ENCODE measurements at regions not wholly inside any gene's neighbourhood (a gene's known extent, or its start where the extent isn't known, plus 50 kb on each side); places are given as distances from the start of the nearest gene placed in this dataset.

DNA sequence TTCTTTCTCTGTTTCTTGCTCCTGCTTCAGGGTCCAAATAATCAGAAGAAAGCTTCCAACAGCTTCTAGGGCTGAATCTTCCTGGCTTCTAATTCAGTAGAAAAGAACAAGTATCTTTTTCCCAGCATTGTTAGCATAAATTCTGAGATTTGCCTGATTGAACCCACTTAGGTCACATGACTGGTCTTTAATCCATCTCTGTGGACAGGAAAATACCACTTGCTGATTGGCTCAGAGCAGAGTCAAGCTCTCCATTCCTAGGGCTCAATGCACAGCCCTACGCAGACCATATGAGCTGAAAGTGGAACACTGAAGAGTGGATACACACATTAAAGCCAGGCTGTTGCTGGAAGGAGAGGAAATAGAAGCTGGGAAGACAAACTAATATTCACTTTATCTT lies 99.6 kb upstream of the RPL34 start:
- DNase-seq, result no peak

DNA sequence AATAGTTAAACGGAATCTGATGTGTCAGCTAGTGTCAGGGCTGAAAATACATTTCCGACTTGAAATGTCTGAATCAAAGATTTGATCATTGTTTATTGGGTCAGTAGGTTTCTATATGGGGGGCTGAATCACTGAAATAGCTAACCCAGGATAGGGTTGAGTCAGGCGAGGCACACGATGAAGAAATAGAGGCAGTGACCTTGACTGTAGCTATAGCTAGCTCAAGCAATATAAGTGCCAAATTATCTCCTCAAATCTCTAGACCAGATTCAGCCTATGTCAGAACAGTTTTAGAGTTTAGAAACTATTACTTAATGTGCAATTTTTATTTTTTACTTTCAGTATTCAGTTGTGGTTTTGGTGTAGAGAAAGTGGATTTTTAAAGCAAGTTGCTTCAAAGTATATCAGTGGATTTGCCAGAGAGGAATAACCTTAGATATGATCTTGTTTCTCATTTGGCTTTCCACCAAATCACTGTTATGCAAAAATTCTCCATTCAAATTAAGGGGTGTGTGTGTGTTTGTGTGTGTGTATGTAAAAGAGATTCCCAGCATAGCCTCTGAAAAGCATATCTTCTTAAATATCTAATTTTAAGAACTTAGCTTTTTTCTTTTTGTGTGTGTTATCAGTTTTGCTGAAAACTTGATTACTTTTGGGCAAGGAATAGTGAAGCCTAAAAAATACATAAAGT lies 100.3 kb upstream of the RPL34 start:
- no peak for DNase-seq

DNA sequence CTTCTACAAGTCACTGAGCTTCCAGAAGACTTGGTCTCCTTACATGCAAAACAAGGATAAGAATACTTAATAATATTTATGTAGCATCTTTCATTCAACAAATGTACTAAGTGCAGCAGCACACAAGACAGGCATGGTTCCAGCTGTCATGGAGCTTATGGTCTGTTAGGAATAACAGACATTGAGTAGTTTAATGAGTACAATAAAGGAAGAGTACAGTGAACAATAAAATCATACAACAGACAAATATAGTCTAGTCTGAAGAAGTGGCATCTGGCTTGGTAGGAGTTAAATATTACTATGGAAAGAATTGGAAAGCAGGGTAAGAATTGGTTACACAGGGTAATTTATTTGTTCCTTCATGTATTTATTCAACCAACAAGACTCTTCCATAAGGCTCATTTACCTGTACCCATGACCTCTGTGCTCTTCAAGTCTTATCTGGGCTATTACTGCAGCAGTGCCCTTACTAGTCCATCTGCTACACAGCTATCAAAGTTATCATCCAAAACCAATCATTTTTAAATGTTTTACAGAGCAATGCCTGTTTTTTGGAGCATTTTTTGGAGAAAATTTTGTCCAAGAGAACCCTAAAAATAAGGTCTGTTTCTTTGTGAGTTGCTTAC lies 101.1 kb upstream of the RPL34 start:
- DNase-seq, result no peak

DNA sequence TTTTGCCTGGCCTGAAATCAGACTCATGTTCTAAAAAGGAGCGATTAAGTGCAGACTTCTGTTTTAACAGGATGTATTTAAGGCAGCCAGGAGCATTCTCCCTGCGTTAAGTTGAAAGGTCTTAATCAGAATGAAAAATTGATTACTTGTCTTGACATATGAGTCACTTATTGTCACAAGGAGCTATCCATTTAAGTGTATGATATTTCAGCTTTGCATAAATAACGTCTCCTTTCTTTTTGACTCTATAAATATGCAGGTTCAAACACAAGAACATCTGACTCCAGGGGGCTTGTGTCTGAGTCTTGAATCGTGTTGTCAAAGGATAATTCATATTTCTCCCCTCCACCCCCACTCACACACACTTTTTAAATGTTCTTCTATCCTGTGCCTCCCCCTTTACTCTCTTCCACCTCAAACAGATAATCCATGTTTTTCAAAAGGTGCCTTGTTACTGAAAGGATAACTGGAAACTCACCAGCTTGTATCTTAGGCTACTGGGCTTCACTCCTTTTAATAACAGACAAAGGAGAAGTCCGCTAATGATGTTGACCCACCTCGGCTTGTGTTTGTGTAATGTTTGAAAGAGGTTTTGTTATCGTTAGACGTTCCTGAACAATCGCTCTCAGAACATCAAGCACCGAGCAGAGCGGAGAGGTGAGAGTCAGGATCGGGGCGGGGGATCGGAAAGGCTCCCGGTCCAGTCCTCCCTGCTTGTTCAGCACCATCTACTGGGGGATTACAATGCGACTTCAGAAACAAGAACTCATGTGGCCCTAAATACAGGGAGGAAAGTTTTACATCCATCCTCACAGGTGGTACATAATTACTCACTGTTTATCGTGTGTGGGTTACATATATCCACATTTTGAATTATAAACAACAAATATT lies 107.5 kb upstream of the RPL34 start:
- DNase-seq, result peak; percentile 28

DNA sequence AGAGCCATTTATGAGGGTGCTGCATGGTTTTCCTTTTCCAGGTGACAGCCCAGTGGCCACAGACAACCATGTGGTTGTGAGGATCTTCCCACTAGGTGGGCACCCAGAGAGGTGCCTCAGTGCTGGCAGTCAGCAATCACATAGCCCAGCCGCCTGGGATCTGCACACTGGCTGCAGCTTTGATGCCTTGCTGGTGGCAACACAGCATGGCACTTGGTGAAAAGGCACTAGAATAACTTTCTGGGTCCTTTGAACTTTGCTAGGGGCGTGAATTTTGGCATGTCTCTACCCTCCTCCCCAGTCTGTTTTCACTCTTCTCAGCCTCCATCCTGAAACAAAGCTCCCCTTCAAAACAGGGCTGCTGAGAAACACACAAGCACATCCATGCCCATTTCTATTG lies 108.8 kb upstream of the RPL34 start:
- no peak for DNase-seq

DNA sequence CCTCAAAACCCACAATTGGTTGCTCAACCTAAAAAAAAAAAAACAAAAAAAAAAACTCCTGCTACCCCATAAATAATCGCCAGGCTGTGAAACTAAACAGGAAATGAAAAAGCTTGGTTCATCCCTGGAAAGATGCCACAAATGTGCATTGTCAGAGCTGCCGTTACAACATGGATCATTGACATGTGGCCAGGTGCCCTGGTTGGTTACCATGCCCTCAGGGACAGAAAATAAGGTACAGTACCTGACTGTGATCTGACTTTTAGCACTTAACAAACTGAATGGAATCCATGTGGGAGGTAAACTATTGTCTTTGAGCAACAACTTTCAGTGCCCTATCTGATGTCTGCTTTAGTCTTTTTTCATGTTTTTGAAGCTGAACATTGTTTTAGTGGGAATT lies 118.0 kb upstream of the RPL34 start:
- DNase-seq, result no peak

DNA sequence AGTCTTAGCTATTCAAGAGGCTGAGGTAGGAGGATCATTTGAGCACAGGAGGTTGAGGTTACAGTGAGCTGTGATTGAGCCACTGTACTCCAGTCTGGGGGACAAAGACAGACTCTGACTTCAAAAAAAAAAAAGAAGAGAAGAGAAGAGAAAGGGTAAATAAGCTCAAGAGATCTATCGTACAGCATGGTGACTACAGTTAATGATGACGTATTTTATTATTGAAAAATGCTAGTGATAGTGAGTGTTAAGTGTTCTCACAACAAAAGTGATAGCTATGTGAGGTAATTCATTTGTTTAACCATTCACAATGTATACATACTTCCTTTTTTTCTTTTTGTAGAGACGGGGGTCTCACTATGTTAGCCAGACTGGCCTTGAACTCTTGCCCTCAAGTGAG lies 121.5 kb upstream of the RPL34 start:
- DNase-seq, result no peak

DNA sequence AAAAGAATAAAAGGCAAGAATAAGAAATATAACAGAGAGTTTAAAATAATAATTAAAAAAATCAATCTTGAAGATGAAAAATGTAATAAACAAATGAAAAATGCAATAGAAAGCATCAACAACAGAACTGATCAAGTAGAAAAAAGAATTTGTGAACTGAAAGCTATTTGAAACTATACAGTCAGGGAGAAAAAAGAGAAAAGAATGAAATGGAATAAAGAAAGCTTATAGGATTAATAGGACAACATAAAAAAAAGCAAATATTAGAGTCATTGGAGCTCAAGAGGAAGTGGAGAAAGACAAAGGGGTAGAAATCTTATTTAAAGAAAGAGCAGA lies 126.8 kb upstream of the RPL34 start:
- no peak for DNase-seq

DNA sequence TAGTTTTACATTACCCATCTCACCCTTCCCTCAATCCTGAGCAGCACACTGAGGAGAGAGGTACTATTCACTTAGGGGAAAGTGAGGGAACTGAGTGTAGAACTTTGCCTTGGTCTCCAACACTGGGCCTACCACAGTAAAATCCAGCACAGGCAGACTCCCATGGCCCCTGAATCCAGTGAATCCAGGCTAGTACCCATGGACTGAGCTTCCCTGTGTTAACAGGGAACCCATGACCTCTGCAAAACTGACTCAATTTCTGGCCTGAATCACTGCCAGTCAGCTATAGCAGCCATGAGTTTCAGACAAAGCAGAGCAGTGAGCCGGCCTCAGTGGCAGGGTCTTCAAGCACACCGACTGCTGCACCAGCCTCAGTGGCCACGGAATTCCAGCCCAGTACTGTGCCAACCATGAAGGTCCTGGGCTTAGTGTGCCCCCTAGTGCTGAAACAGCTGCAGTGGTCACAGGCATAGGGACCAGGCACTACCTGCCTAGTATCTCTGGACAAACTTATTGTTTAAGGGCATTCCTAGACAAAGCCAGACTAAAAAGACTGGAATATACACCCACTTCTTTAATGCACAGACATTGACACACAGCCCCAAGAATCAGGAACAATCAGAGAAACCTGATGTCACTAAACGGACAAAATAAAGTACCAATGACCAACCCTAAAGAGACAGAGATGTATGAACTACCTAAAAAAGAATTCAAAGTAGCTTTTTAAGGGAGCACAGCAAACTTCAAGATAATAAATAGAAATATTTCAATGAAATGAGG lies 127.4 kb upstream of the RPL34 start:
- DNase-seq, result peak; percentile 6

DNA sequence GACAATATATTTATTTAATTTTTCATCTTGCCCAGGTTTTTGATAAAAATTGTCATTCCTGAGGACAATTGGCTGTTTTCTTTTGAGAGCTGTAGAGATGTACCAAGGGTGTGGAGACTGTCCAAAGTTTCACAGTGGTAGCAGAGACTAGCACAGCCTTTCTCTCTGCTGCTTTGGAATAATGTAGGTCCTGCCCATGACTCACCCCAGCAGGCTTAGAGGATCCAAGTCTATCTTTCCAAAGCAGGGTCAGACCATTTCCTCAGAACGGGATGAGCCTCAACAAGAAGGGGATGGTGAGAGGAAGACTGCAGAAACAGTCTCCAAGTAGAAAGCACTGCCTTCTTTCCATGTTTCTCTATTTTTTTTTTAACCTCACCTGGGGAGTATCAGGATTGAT lies 131.5 kb upstream of the RPL34 start:
- no peak for DNase-seq

DNA sequence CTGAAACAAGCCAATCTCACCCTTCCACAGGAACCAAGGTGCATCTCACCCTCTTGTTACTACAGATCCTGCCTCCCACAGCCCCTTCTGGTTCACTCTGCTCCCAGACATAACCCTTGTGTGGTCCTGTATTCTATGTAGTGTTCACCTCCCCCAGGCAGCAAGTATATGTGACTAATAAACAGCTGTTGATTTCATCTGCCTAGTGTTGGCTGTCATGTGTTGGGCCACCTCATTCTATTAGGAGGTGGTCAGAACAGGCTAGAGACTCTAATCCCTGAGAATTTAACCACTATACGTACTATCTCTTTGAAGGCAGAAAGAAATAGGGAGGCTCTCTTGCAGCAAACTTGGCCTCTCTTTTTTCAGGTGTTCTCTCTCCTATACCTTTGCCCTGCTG lies 134.3 kb upstream of the RPL34 start:
- DNase-seq, result no peak

DNA sequence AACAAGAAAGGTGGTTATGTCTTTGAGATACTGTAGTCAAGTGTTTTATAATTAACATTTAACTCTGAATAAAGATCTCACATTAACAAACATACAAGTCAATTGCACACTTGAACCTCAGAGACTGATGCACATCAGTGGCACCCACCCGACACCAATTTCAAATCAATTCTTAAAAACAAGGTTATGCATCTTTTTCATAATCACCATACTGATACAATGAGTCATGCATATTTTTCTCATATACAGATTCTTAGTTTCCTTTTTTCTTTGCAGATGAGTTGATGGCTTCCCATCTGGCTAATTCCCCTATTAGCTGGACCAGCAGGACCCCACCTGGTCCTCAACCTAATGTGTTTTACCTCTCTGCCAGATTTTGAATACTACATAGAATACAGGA lies 136.2 kb upstream of the RPL34 start:
- DNase-seq, result no peak

DNA sequence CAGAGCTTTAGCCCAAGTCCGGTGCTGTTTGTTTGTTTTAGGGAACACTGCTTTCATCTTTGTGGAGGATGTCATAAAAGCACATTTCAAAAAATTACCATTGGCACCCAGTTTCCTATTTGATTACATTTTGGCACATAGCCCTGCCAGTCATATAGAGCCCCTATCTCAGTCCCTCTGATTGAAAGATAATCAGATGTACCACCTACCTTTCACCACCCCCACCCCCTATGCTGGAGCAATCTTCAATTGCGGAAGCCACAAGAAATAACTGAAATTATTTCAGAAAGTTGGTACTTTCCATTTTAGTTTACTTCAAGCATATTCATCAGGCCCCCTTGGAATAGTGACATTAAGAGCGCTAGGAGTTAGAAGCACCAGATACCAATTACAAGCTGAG lies 136.7 kb upstream of the RPL34 start:
- no peak for DNase-seq

DNA sequence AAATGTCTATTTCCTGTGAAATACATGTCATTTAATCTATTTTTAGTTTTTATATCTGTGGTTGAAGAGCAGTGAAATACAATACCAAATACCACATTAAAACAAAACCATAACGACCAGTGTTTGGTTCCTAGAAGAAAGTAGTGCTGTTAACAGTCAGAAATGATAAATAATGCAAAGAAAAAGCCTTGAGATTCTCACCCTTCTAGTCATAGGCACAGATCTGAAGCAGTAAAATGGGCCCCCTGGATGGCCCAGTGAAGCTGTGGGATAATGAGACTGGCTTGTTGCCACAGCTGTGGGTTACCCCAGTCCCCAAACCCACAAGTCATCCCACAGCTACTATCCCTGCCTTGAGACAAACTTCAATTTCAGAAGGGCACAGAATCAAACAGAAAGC lies 137.3 kb upstream of the RPL34 start:
- no peak for DNase-seq

DNA sequence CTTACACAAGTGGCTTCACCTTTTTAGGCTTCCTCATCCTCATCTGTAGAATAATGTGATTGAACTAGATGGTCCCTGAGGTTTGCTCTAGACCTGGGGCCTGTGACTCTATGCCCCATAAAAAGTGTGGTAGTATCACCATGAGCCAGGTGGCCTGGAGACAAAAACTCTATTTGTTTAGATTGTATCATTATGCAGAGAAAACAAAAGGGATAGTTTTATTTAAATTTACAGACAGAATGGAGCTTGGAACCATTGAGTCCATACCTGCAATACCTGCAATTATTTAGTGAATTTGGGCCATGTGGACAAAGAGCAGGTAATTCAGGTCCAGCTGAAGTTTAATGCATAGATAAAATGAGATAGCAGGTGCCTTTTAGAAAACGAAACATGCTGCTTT lies 139.5 kb upstream of the RPL34 start:
- no peak for DNase-seq

DNA sequence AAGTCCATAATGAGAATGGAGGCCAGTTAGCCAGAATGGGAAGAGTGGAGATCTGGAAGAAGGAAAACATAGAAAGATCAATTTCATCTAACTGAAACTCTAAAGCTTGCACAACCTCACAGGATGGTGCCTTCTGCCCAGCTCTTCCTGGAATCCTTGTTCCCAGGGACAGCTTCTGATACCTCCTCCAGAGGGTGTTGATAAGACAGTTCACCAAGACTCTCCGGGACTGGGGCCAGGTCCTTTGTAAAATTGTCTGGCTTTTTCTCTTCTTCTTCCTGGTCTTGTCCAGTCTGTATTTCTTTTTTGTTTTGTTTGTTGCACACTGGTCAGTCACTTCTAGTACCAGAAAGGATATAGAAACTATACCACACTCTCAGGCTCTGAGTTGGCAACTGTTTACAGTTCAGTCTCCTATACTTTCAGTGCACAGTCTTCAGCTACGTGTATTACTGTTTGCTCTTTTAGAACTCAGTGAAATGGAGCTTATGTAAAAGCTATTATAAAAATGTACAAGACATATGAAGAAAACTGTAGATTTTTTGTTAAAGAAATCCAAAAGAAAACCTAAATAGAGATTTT lies 142.8 kb upstream of the RPL34 start:
- no peak for DNase-seq

DNA sequence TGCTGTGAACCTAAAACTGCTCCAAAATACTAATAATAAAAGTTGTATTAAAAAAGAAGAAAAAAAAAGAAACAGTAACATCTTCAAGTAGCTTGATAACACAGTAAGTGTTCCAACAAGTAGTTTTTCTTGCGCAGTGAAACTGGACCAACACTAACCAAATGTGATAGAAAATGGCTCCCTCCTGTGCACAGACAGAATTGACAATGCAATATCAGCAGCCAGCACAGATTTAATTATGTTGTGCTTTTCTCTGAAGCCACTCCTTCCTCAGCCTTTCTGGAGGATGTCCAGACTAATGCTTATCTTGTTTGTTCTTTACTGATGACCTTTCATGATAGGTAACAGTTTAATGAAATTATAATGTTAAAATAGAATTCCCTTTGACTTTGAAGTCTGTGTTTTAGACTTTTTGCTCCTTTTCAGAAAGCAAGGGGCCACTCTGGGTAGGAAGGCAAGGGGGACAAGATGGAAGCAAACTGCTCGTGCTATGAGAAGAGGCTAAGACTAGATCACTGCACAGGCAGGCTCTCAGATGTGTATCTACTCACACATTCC lies 147.1 kb upstream of the RPL34 start:
- no peak for DNase-seq

DNA sequence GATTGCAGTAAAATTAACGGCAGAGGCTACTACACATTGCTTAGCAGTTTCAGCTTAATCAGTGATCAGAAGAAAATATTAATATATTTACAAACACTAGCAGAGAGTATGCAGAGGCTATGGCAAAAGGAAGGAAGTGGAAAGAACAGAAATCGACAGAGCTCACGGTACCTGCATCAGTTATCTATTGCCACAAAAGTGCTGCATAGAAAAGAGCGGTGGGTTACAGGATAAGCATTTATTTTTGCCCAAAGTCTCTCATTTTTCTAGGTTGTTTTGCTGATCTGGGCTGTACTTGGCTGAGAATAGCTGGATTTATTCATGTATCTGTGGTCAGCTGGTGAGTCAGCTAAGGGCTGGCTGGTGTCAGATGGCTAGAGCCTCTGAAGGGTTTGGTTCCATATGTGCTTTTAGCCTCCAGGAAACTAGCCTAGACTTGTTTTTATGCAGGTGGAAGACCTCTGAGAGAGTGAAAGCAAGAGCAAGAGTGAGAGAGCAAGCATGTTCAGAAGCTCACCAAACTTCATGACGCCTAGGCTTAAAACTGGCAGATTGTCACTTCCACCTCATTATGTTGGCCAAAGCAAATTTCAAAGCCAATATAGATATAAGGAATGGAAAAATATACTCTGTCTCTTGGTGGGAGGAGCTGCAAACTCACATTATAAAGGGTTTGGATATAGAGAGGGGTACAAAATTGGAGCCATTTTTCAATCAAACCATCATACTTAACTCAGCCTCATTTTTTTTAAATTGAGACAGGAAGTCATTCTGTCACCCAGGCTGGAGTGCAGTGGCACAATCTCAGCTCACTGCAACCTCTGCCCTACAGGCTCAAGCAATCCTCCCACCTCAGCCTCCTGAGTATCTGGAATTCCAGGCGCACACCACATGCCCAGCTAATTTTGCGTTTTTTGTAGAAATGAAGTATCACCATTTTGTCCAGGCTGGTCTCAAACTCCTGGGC lies 153.2 kb upstream of the RPL34 start:
- no peak for DNase-seq

DNA sequence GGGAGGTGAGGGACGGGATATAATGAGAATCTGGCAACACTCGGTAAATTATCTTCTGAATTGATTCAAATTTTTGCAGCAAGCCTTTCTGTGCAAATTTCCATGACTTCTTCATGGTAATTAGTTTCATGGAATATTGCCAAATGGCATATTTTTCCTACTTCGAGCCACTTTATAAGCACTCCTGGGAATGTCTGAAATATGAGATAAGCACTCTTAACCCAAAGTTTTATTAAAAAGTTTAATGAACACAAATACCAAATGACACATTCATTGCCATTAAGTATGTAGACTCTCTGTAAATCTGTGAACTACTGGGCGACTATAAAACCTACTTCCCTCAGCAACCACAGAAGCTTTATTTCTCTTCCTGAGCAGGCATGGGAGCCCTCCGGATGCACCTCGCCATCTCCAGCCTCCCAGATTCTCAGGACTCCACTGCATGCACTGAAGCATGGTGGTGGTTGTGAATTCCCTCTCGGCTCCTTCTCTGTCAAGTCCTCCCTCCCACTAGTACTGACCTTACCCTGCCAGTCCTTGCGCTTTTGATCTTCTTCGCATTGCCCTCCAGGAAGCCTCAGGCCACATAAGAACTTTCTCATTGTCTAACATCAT lies 154.4 kb upstream of the RPL34 start:
- DNase-seq, result no peak

DNA sequence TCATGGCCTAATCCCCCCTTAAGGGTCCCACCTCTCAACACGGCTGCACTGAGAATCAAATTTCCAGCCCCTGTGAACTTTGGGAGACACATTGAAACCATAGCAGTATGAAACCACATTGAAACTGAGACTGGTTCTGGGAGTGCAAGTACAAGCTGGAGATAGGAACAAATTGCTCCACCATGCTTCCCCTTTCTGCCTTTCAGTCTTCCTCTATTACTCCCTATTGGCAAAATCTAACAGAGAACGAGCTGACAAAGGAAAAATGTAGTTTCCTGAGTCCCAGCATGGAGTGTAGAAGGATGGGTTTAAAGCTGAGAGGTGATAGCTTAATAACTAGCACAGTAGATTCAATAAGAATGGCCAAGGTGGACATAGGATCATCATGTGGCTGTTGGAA lies 161.7 kb upstream of the RPL34 start:
- DNase-seq, result no peak

DNA sequence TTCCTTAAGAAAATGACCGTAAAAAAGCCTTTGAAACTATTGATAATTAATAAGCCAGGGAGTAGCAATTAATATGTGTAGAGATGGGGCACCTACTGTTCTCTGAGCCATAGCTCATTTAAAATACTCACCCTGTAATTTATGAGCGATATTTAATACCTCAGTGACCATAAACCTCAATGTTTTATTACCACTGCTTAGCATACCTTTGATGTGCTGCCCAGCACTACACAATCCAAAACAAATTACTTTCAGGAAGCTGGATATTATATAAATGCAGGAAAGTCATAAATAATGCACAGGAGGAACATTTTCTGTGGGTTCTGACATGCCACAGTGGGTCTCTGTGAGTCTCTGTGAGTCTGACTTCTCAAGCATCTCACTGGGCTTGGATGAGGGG lies 166.1 kb upstream of the RPL34 start:
- DNase-seq, result no peak

All from NCI-H82 (cell line).